Mammary epithelial cell (primary cell): ENCODE measurements at regions not wholly inside any gene's neighbourhood (a gene's known extent, or its start where the extent isn't known, plus 50 kb on each side); places are given as distances from the start of the nearest gene placed in this dataset.

Experiments
- CTCF ChIP-seq, 2 donors: IDR thresholded peaks in 1 of 2; conservative IDR thresholded peaks in 1 of 2; 2 replicates each; pipeline ENCODE4 v1.5.1; 2011 to 2012; ENCODE audit warnings: inconsistent platforms in 2 of 2, low read length in 2 of 2, mild to moderate bottlenecking in 2 of 2, control low read depth in 1 of 2, low read depth in 1 of 2; ENCODE audit not compliant: insufficient read depth in 1 of 2; ENCODE audit errors: extremely low read depth in 1 of 2
- EZH2 ChIP-seq: IDR thresholded peaks from 2 replicates; pipeline ENCODE4 v1.6.1; 2012; ENCODE audit warnings: low read length, inconsistent platforms, borderline replicate concordance

GRCh38 chr2:128664499-128664971 lies 345.9 kb upstream of the HS6ST1 start:
- no peak for TF ChIP-seq CTCF (conservative IDR thresholded peaks at IDR 0.05 in 1 of 2, IDR thresholded peaks at IDR 0.05 in 1 of 2; ENCODE audit: extremely low read depth in 1 of 2, insufficient read depth in 1 of 2, low read depth in 1 of 2, low read length in 2 of 2)
- TF ChIP-seq EZH2, result no peak
